CD14-positive monocyte (primary cell): ENCODE measurements at regions not wholly inside any gene's neighbourhood (a gene's known extent, or its start where the extent isn't known, plus 50 kb on each side); places are given as distances from the start of the nearest gene placed in this dataset.

Experiments used
- DNase-seq, 3 donors: peaks; one replicate each; pipeline ENCODE4 v3.0.0-alpha.2; 2011 to 2022
- H2AFZ ChIP-seq: 2 replicates; pipeline ENCODE4 v1.6.0; 2012; ENCODE audit warnings: mild to moderate bottlenecking, low read depth, low read length, inconsistent platforms; ENCODE audit not compliant: insufficient read depth, poor library complexity, severe bottlenecking
- H3K27ac ChIP-seq, 2 donors: 1 replicate in 1 of 2; 2 replicates in 1 of 2; pipeline ENCODE4 v1.5.1; 2012 to 2013; ENCODE audit warnings: low read length in 2 of 2, control low read depth in 1 of 2, inconsistent platforms in 1 of 2, low read depth in 1 of 2, mild to moderate bottlenecking in 1 of 2
- H3K27me3 ChIP-seq, 2 donors: one replicate each; pipeline versions ENCODE4 v1.6.0 to v1.6.1; 2011 to 2013; ENCODE audit warnings: low read length in 2 of 2; ENCODE audit not compliant: control insufficient read depth in 2 of 2, insufficient read depth in 2 of 2
- H3K36me3 ChIP-seq, 2 donors: replicated peaks in 1 of 2; 1 replicate in 1 of 2; 2 replicates in 1 of 2; pipeline versions ENCODE4 v1.5.1 to v1.6.1; 2012 to 2013; ENCODE audit warnings: low read length in 2 of 2, control low read depth in 1 of 2, inconsistent platforms in 1 of 2, mild to moderate bottlenecking in 1 of 2; ENCODE audit not compliant: insufficient read depth in 2 of 2, control insufficient read depth in 1 of 2
- H3K4me1 ChIP-seq, 2 donors: 1 replicate in 1 of 2; 2 replicates in 1 of 2; pipeline versions ENCODE4 v1.5.1 to v1.6.1; 2012 to 2013; ENCODE audit warnings: low read length in 2 of 2, control low read depth in 1 of 2, inconsistent platforms in 1 of 2, mild to moderate bottlenecking in 1 of 2, moderate library complexity in 1 of 2; ENCODE audit not compliant: insufficient read depth in 2 of 2, control insufficient read depth in 1 of 2
- H3K4me2 ChIP-seq: replicated peaks from 2 replicates; pipeline ENCODE3; 2012; ENCODE audit warnings: low read length, moderate library complexity, mild to moderate bottlenecking; ENCODE audit not compliant: poor library complexity, severe bottlenecking; ENCODE audit errors: extremely low read depth
- H3K4me3 ChIP-seq, 3 experiments: fragments of 200-600 bp in 1 of 3; sonication (generic) in 1 of 3; replicated peaks in 1 of 3; 1 replicate in 2 of 3; 2 replicates in 1 of 3; pipeline ENCODE4 v1.5.1; 2011 to 2013; ENCODE audit warnings: low read length in 3 of 3, mild to moderate bottlenecking in 3 of 3, control low read depth in 2 of 3, low read depth in 2 of 3, inconsistent platforms in 1 of 3, moderate library complexity in 1 of 3
- H3K79me2 ChIP-seq: 2 replicates; pipeline ENCODE4 v1.6.0; 2012; ENCODE audit warnings: mild to moderate bottlenecking, control low read depth, inconsistent platforms, low read length, moderate library complexity; ENCODE audit not compliant: insufficient read depth
- H3K9ac ChIP-seq: 2 replicates; pipeline ENCODE4 v1.6.0; 2017; ENCODE audit warnings: low read length, mild to moderate bottlenecking; ENCODE audit not compliant: insufficient read depth, poor library complexity, severe bottlenecking
- H3K9me3 ChIP-seq, 2 donors: replicated peaks in 1 of 2; 1 replicate in 1 of 2; 2 replicates in 1 of 2; pipeline versions ENCODE4 v1.5.1 to v1.6.1; 2012 to 2013; ENCODE audit warnings: low read length in 2 of 2, control low read depth in 1 of 2; ENCODE audit not compliant: control insufficient read depth in 1 of 2, insufficient read depth in 1 of 2
- H4K20me1 ChIP-seq: 2 replicates; pipeline ENCODE4 v1.6.0; 2012; ENCODE audit warnings: mild to moderate bottlenecking, low read length, control low read depth, moderate library complexity; ENCODE audit not compliant: insufficient read depth
- H3K27ac Mint-ChIP-seq, 7 donors: one replicate each; pipeline ENCODE4 v1.8.0; 2020; ENCODE audit warnings: mild to moderate bottlenecking in 7 of 7, mixed read lengths in 7 of 7, moderate library complexity in 6 of 7, inconsistent platforms in 2 of 7
- H3K27me3 Mint-ChIP-seq, 3 donors: one replicate each; pipeline ENCODE4 v1.8.0; 2021 to 2022; ENCODE audit warnings: low read depth in 3 of 3, mild to moderate bottlenecking in 3 of 3, mixed read lengths in 3 of 3, moderate library complexity in 3 of 3, inconsistent platforms in 1 of 3
- H3K36me3 Mint-ChIP-seq, 2 donors: one replicate each; pipeline ENCODE4 v1.8.0; 2020; ENCODE audit warnings: mixed read lengths in 2 of 2, inconsistent platforms in 1 of 2, mild to moderate bottlenecking in 1 of 2
- H3K4me1 Mint-ChIP-seq: one replicate; pipeline ENCODE4 v1.8.0; 2020; ENCODE audit warnings: mild to moderate bottlenecking, mixed read lengths
- H3K4me3 Mint-ChIP-seq, 2 donors: one replicate each; pipeline ENCODE4 v1.8.0; 2020; ENCODE audit warnings: mild to moderate bottlenecking in 2 of 2, mixed read lengths in 2 of 2, moderate library complexity in 1 of 2
- H3K9me3 Mint-ChIP-seq, 7 donors: one replicate each; pipeline ENCODE4 v1.8.0; 2020 to 2022; ENCODE audit warnings: mixed read lengths in 7 of 7, mild to moderate bottlenecking in 6 of 7, moderate library complexity in 6 of 7, inconsistent platforms in 2 of 7
- CTCF ChIP-seq: fragments of 200-600 bp; IDR thresholded peaks from one replicate; pipeline ENCODE4 v1.8.0; 2022; ENCODE audit warnings: antibody characterized with exemption, mild to moderate bottlenecking
- WGBS: methylation state at CpG from one replicate; pipeline ENCODE4 v1.1.5; 2013; ENCODE audit warnings: missing lambda C conversion rate; ENCODE audit not compliant: insufficient coverage; 5-methylcytosine and 5-hydroxymethylcytosine counted together
- intact Hi-C, 2 donors: fragments of 100-400 bp; cut with micrococcal nuclease; formaldehyde crosslinking; loops; one replicate each; pipeline versions ENCODE4 v1.15.0 to v1.15.1; 2023

DNA sequence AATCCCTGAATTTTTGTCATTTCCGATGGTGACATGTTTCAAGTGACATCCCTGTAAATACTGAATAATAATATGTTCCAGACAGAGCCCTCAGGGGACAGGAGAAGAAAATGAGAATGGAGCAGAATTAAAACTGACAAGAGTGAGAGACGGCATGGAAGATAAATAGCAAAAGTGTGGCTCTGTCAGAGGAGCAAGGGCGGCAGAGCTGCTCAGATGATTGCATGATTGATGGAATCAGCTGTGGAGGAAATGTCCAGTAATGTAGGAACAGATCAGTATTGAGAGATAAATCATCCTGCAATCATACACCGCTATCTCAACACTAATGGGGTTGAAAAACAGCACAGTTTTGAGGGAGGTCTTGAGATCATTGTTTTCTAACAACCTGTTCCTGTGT is 350.3 kb downstream of the STIM2 start:
- no peak for TF ChIP-seq CTCF
- no peak overlapping the region for H3K4me2 ChIP-seq
- WGBS = 75% methylated on average over 1 of the region's 4 CpGs
- no peak overlapping the region for H2AFZ ChIP-seq
- no peaks in the 10 kb centered on the region for H4K20me1 ChIP-seq
- no peak overlapping the region for H3K27ac Mint-ChIP-seq
- no peaks in the 10 kb centered on the region for H3K79me2 ChIP-seq
- no peaks in the 10 kb centered on the region for H3K36me3 Mint-ChIP-seq
- H3K4me3 Mint-ChIP-seq = no peak overlapping the region
- H3K27ac ChIP-seq = no peak overlapping the region
- intact Hi-C loops = no loop called here
- no peaks in the 10 kb centered on the region for H3K4me1 Mint-ChIP-seq
- no peaks in the 10 kb centered on the region for H3K27me3 ChIP-seq
- no peaks in the 10 kb centered on the region for H3K9me3 ChIP-seq
- H3K9ac ChIP-seq = no peak overlapping the region
- peaks cover 0 to 2% (median 0%) of the 10 kb centered on the region in 7 donors for H3K9me3 Mint-ChIP-seq
- H3K36me3 ChIP-seq = no peaks in the 10 kb centered on the region
- DNase-seq = no peak
- H3K4me3 ChIP-seq = no peak overlapping the region
- no peaks in the 10 kb centered on the region for H3K4me1 ChIP-seq
- H3K27me3 Mint-ChIP-seq = peaks cover 0 to 4% (median 0%) of the 10 kb centered on the region in 3 donors

DNA sequence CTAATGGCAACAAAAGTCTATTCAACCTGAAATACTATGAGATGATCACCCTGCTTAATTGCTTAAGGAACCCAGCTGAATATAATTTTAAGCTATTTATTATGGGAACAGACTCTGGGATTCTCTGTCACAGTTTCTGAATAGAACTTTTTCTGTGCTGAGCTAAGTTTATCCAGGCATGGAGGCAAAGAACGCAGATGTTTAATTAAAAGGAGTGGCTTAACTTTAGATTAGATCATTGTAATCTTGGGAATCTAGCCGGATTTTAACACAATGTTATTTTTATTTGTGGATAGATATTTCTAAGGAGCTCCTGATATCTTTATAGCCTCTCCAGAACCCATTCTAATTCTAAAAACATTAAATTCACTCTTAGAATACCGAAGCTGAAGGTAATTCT is 353.4 kb downstream of the STIM2 start:
- H3K27ac Mint-ChIP-seq = no peak overlapping the region
- Histone ChIP-seq H3K27me3 (no peaks in the 10 kb centered on the region), H2AFZ (no peak overlapping the region), H3K4me1 (no peaks in the 10 kb centered on the region), H3K36me3 (no peaks in the 10 kb centered on the region), H3K9ac (no peak overlapping the region), H3K9me3 (no peaks in the 10 kb centered on the region), H3K4me3 (no peak overlapping the region), H3K79me2 (no peaks in the 10 kb centered on the region), H3K27ac (no peak overlapping the region), H4K20me1 (no peaks in the 10 kb centered on the region), H3K4me2 (no peak overlapping the region)
- no CpG with 5 or more reads among the region's 3 CpGs for WGBS
- H3K4me1 Mint-ChIP-seq = no peaks in the 10 kb centered on the region
- H3K36me3 Mint-ChIP-seq = no peaks in the 10 kb centered on the region
- peaks cover 0 to 2% (median 0%) of the 10 kb centered on the region in 7 donors for H3K9me3 Mint-ChIP-seq
- H3K4me3 Mint-ChIP-seq = no peak overlapping the region
- intact Hi-C loops = no loop called here
- DNase-seq = no peak
- TF ChIP-seq CTCF = no peak
- H3K27me3 Mint-ChIP-seq = no peaks in the 10 kb centered on the region
